Activated CD4-positive, alpha-beta T cell treated with anti-CD3 and anti-CD28 coated beads, Interleukin-2, amount 10 ng/mL, durations not matched to agents 24 days and 14 days (primary cell): ENCODE measurements at regions not wholly inside any gene's neighbourhood (a gene's known extent, or its start where the extent isn't known, plus 50 kb on each side); places are given as distances from the start of the nearest gene placed in this dataset.
A peak's percentile ranks its signal among the peaks of the same experiment; 100 is the strongest.
"Not testable (repeated sequence)": the region's sequence is repeated elsewhere in the genome, so short reads cannot be mapped to it uniquely, and the experiment has no call there.

Experiments used
- DNase-seq: peaks from one replicate; pipeline ENCODE4 v3.0.0; 2022
- H3K27ac Mint-ChIP-seq: one replicate; pipeline ENCODE4 v1.8.0; 2022; ENCODE audit warnings: mild to moderate bottlenecking, mixed read lengths
- H3K27me3 Mint-ChIP-seq: one replicate; pipeline ENCODE4 v1.8.0; 2022; ENCODE audit warnings: mixed read lengths
- H3K36me3 Mint-ChIP-seq: one replicate; pipeline ENCODE4 v1.8.0; 2022; ENCODE audit warnings: low read depth, mild to moderate bottlenecking, mixed read lengths
- H3K4me1 Mint-ChIP-seq: one replicate; pipeline ENCODE4 v1.8.0; 2021; ENCODE audit warnings: mixed read lengths
- H3K4me3 Mint-ChIP-seq: one replicate; pipeline ENCODE4 v1.8.0; 2022; ENCODE audit warnings: mild to moderate bottlenecking, moderate library complexity, mixed read lengths
- H3K9me3 Mint-ChIP-seq: one replicate; pipeline ENCODE4 v1.8.0; 2021; ENCODE audit warnings: mixed read lengths
- intact Hi-C: fragments of 100-400 bp; cut with micrococcal nuclease; formaldehyde crosslinking; loops from one replicate; pipeline ENCODE4 v1.15.1; 2023

GRCh38 chr6:15109338-15110090 is 136.4 kb upstream of the JARID2 start:
- peaks cover 2% of the 10 kb centered on the region for H3K4me1 Mint-ChIP-seq
- H3K4me3 Mint-ChIP-seq = no peak overlapping the region
- intact Hi-C loops = no loop called here
- no peaks in the 10 kb centered on the region for H3K27me3 Mint-ChIP-seq
- no peak overlapping the region for H3K27ac Mint-ChIP-seq
- H3K36me3 Mint-ChIP-seq = peaks cover 2% of the 10 kb centered on the region
- no peak for DNase-seq
- H3K9me3 Mint-ChIP-seq = peaks cover 3% of the 10 kb centered on the region

- peaks cover 3% of the 10 kb centered on the region for H3K9me3 Mint-ChIP-seq
- intact Hi-C loops = no loop called here
- H3K27ac Mint-ChIP-seq = no peak overlapping the region
- H3K4me3 Mint-ChIP-seq = no peak overlapping the region
- no peaks in the 10 kb centered on the region for H3K36me3 Mint-ChIP-seq
- DNase-seq = no peak
- no peaks in the 10 kb centered on the region for H3K27me3 Mint-ChIP-seq
- H3K4me1 Mint-ChIP-seq = peaks cover 2% of the 10 kb centered on the region
Observed at GRCh38 chr6:15110726-15111354, 135.0 kb upstream of the JARID2 start.

GRCh38 chr6:15111576-15111975 is 134.3 kb upstream of the JARID2 start:
- H3K36me3 Mint-ChIP-seq, H3K9me3 Mint-ChIP-seq, DNase-seq, H3K27me3 Mint-ChIP-seq, H3K4me1 Mint-ChIP-seq, intact Hi-C loops, H3K27ac Mint-ChIP-seq, H3K4me3 Mint-ChIP-seq: not testable (repeated sequence)

GRCh38 chr6:15113587-15113986 is 132.3 kb upstream of the JARID2 start:
- no peak for DNase-seq
- Mint-ChIP-seq H3K9me3 (no peaks in the 10 kb centered on the region), H3K36me3 (no peaks in the 10 kb centered on the region), H3K4me1 (peaks cover 2% of the 10 kb centered on the region), H3K4me3 (no peak overlapping the region), H3K27me3 (no peaks in the 10 kb centered on the region), H3K27ac (no peak overlapping the region)
- intact Hi-C loops = no loop called here

GRCh38 chr6:15114061-15114460 is 131.8 kb upstream of the JARID2 start:
- peaks cover 2% of the 10 kb centered on the region for H3K4me1 Mint-ChIP-seq
- intact Hi-C loops = no loop called here
- no peak overlapping the region for H3K27ac Mint-ChIP-seq
- no peaks in the 10 kb centered on the region for H3K36me3 Mint-ChIP-seq
- no peak overlapping the region for H3K4me3 Mint-ChIP-seq
- no peaks in the 10 kb centered on the region for H3K9me3 Mint-ChIP-seq
- H3K27me3 Mint-ChIP-seq = no peaks in the 10 kb centered on the region
- DNase-seq = no peak

- Mint-ChIP-seq H3K4me3 (no peak overlapping the region), H3K9me3 (no peaks in the 10 kb centered on the region), H3K27me3 (no peaks in the 10 kb centered on the region), H3K36me3 (no peaks in the 10 kb centered on the region), H3K27ac (no peak overlapping the region), H3K4me1 (peaks cover 10% of the 10 kb centered on the region)
- intact Hi-C loops = no loop called here
- no peak for DNase-seq
Observed at GRCh38 chr6:15116889-15117288, 129.0 kb upstream of the JARID2 start.

GRCh38 chr6:15121443-15121842 is 124.4 kb upstream of the JARID2 start:
- intact Hi-C loops = loop anchor here (5.0 kb wide), 1 partner anchor 244 kb away; no protein-coding TSS in a partner anchor
- H3K9me3 Mint-ChIP-seq = no peaks in the 10 kb centered on the region
- H3K36me3 Mint-ChIP-seq = no peaks in the 10 kb centered on the region

GRCh38 chr6:15121977-15122550 is 123.8 kb upstream of the JARID2 start:
- H3K4me3 Mint-ChIP-seq = no peak overlapping the region
- H3K4me1 Mint-ChIP-seq = peaks cover 13% of the 10 kb centered on the region
- no peaks in the 10 kb centered on the region for H3K9me3 Mint-ChIP-seq
- DNase-seq = no peak
- intact Hi-C loops = loop anchor here (5.0 kb wide), 1 partner anchor 245 kb away; no protein-coding TSS in a partner anchor
- H3K27ac Mint-ChIP-seq = no peak overlapping the region
- no peaks in the 10 kb centered on the region for H3K36me3 Mint-ChIP-seq
- H3K27me3 Mint-ChIP-seq = no peaks in the 10 kb centered on the region

More at GRCh38 chr6:15121443-15121842, 124.4 kb upstream of the JARID2 start:
- peak; percentile 64 for DNase-seq
- no peak overlapping the region for H3K4me3 Mint-ChIP-seq
- H3K27me3 Mint-ChIP-seq = no peaks in the 10 kb centered on the region
- no peak overlapping the region for H3K27ac Mint-ChIP-seq
- H3K4me1 Mint-ChIP-seq = peaks cover 13% of the 10 kb centered on the region

GRCh38 chr6:15129887-15130286 is 116.0 kb upstream of the JARID2 start:
- peak overlapping the region; percentile 94 for H3K27ac Mint-ChIP-seq
- H3K4me1 Mint-ChIP-seq = peaks cover 38% of the 10 kb centered on the region
- no peaks in the 10 kb centered on the region for H3K36me3 Mint-ChIP-seq
- no peaks in the 10 kb centered on the region for H3K27me3 Mint-ChIP-seq
- peak; percentile 59 for DNase-seq
- intact Hi-C loops = loop anchor here (5.0 kb wide), 1 partner anchor 117 kb away; the partner anchor contains the start of gene JARID2
- peak overlapping the region; percentile 69 for H3K4me3 Mint-ChIP-seq
- H3K9me3 Mint-ChIP-seq = no peaks in the 10 kb centered on the region

GRCh38 chr6:15131234-15131633 is 114.6 kb upstream of the JARID2 start:
- intact Hi-C loops = loop anchor here (5.0 kb wide), 1 partner anchor 116 kb away; the partner anchor contains the start of gene JARID2
- no peak for DNase-seq
- peaks cover 38% of the 10 kb centered on the region for H3K4me1 Mint-ChIP-seq
- no peak overlapping the region for H3K4me3 Mint-ChIP-seq
- no peaks in the 10 kb centered on the region for H3K9me3 Mint-ChIP-seq
- H3K36me3 Mint-ChIP-seq = no peaks in the 10 kb centered on the region
- no peak overlapping the region for H3K27ac Mint-ChIP-seq
- H3K27me3 Mint-ChIP-seq = no peaks in the 10 kb centered on the region

- H3K27ac Mint-ChIP-seq = peak overlapping the region; percentile 55
Observed at GRCh38 chr6:15131651-15132061, 114.2 kb upstream of the JARID2 start.

GRCh38 chr6:15132167-15132566 is 113.7 kb upstream of the JARID2 start:
- Mint-ChIP-seq H3K27ac (no peak overlapping the region), H3K4me3 (no peak overlapping the region), H3K9me3 (no peaks in the 10 kb centered on the region), H3K36me3 (no peaks in the 10 kb centered on the region), H3K27me3 (no peaks in the 10 kb centered on the region), H3K4me1 (peaks cover 38% of the 10 kb centered on the region)
- DNase-seq = no peak
- intact Hi-C loops = loop anchor here (5.0 kb wide), 1 partner anchor 115 kb away; the partner anchor contains the start of gene JARID2

More at GRCh38 chr6:15131651-15132061, 114.2 kb upstream of the JARID2 start:
- no peak for DNase-seq
- Mint-ChIP-seq H3K36me3 (no peaks in the 10 kb centered on the region), H3K4me1 (peaks cover 38% of the 10 kb centered on the region), H3K27me3 (no peaks in the 10 kb centered on the region), H3K9me3 (no peaks in the 10 kb centered on the region), H3K4me3 (no peak overlapping the region)
- intact Hi-C loops = loop anchor here (5.0 kb wide), 1 partner anchor 116 kb away; the partner anchor contains the start of gene JARID2

GRCh38 chr6:15132854-15133670 is 112.8 kb upstream of the JARID2 start:
- H3K4me3 Mint-ChIP-seq = no peak overlapping the region
- no peaks in the 10 kb centered on the region for H3K9me3 Mint-ChIP-seq
- intact Hi-C loops = loop anchor here (5.0 kb wide), 1 partner anchor 114 kb away; the partner anchor contains the start of gene JARID2
- H3K27ac Mint-ChIP-seq = no peak overlapping the region
- peaks cover 38% of the 10 kb centered on the region for H3K4me1 Mint-ChIP-seq
- no peaks in the 10 kb centered on the region for H3K27me3 Mint-ChIP-seq
- no peaks in the 10 kb centered on the region for H3K36me3 Mint-ChIP-seq
- DNase-seq = no peak
